Activated CD8-positive, alpha-beta memory T cell treated with anti-CD3 and anti-CD28 coated beads, Interleukin-2, amount 10 ng/mL, durations not matched to agents 7 days and 5 days (primary cell): ENCODE measurements at regions not wholly inside any gene's neighbourhood (a gene's known extent, or its start where the extent isn't known, plus 50 kb on each side); places are given as distances from the start of the nearest gene placed in this dataset.
"Not testable (repeated sequence)": the region's sequence is repeated elsewhere in the genome, so short reads cannot be mapped to it uniquely, and the experiment has no call there.

Source experiments
- ATAC-seq: fragments of 150-1000 bp; cut with Tn5 transposase; one replicate; pipeline ENCODE4 v1.10.0; 2021; ENCODE audit warnings: moderate library complexity
- CTCF ChIA-PET: fragments of 350-600 bp; sonication (Branson Sonifier 250); formaldehyde crosslinking; loops from one replicate; lab custom pipeline; 2021; ENCODE audit warnings: antibody characterized with exemption; lab: Charles Lee
- DNase-seq: peaks from one replicate; pipeline ENCODE4 v3.0.0-alpha.2; 2020
- H3K27ac Mint-ChIP-seq: one replicate; pipeline ENCODE4 v1.8.0; 2021; ENCODE audit warnings: mild to moderate bottlenecking, mixed read lengths
- H3K27me3 Mint-ChIP-seq: one replicate; pipeline ENCODE4 v1.8.0; 2021; ENCODE audit warnings: mixed read lengths
- H3K36me3 Mint-ChIP-seq: one replicate; pipeline ENCODE4 v1.8.0; 2021; ENCODE audit warnings: mild to moderate bottlenecking, mixed read lengths
- H3K4me1 Mint-ChIP-seq: one replicate; pipeline ENCODE4 v1.8.0; 2021; ENCODE audit warnings: mixed read lengths
- H3K4me3 Mint-ChIP-seq: one replicate; pipeline ENCODE4 v1.8.0; 2021; ENCODE audit warnings: mild to moderate bottlenecking, moderate library complexity, mixed read lengths
- H3K9me3 Mint-ChIP-seq: one replicate; pipeline ENCODE4 v1.8.0; 2022; ENCODE audit warnings: low read depth, mixed read lengths

GRCh38 chr1:178039891-178040290 lies 54.0 kb upstream of the RASAL2 start:
- Mint-ChIP-seq H3K27ac (no peak overlapping the region), H3K4me3 (no peak overlapping the region), H3K36me3 (no peaks in the 10 kb centered on the region), H3K9me3 (peaks cover 10% of the 10 kb centered on the region), H3K27me3 (peaks cover 4% of the 10 kb centered on the region), H3K4me1 (no peaks in the 10 kb centered on the region)
- CTCF ChIA-PET = no interaction called here
- ATAC-seq (no peak), DNase-seq (no peak)

- CTCF ChIA-PET, H3K27me3 Mint-ChIP-seq, H3K4me1 Mint-ChIP-seq, H3K9me3 Mint-ChIP-seq, DNase-seq, ATAC-seq, H3K27ac Mint-ChIP-seq, H3K4me3 Mint-ChIP-seq, H3K36me3 Mint-ChIP-seq: not testable (repeated sequence)
Observed at GRCh38 chr1:178043940-178044339, 50.0 kb upstream of the RASAL2 start.
